DMS79 treated with DMSO at 0.1 percent for 48 hours (cell line): ENCODE measurements at regions not wholly inside any gene's neighbourhood (a gene's known extent, or its start where the extent isn't known, plus 50 kb on each side); places are given as distances from the start of the nearest gene placed in this dataset.
"Not testable (repeated sequence)": the region's sequence is repeated elsewhere in the genome, so short reads cannot be mapped to it uniquely, and the experiment has no call there.

Experiments used
- DNase-seq: peaks from one replicate; lab custom pipeline; 2025; lab: John Stamatoyannopoulos, UW

DNA sequence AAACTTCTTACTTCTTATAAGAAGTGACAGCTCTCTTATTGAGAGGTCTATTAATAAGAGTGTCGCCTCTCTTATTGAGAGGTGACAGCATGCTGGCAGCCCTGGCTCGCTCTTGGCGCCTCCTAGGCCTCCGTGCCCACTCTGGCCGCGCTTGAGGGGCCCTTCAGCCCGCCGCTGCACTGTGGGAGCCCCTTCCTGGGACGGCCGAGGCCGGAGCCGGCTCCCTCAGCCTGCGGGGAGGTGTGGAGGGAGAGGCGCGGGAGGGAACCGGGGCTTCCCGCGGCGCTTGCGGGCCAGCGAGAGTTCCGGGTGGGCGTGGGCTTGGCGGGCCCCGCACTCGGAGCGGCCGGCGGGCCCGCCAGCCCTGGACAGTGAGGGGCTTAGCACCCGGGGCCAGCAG lies 554.2 kb upstream of the ACTRT1 start:
- DNase-seq: not testable (repeated sequence)

DNA sequence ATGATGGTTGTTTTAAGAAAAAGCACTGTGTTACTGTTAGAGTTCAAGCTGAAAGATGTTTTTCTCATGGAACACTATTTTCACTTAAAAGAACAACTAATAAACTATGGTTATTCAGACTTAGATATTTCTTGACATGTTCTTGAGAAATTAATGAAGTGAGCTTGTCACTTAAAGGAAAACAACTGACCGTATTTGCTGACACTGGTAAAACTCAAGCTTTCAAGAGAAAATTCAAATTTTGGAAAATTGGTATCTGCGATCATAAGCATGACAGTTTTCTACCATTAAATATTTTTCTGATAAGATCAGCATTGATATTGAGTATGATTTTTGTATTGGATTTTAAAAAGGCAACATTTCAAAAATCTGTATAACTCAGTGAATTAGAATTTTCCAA lies 549.5 kb upstream of the ACTRT1 start:
- DNase-seq: no peak

DNA sequence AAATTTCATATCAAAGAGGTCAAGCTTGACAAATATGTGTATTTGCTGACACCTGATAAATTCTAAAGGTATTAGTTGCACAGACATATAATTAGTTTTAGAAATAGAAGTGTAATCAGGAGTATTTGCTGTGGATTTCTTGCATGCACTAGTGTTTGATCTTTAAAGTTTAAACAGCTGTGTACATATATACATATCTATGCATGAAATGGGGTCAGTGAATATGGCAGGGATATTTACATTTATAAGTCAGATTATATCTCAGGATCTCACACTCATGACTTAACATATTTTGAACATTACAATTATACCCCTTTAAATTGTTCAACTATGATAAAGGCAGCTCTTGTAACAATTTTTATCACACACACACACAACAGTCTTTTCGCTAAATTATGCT lies 547.4 kb upstream of the ACTRT1 start:
- DNase-seq: no peak

DNA sequence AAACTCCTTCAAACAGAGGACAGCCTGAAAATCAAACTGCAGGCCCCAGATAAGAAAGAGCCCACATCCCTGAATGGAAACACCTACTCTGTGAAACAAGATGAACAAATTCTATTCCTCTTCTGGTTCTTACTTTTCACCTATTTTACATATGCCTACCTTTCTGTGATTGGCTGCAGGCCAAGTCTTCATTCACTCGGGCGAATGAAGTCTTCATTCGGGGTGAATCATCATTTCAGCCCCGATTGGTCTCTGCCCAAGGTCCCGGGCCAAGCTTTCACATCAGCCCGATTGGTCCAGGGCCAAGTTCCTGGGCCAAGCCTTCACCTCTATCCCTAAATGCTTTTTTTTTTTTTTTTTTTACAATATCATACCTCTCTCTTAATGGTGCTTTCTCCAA lies 529.8 kb upstream of the ACTRT1 start:
- DNase-seq: no peak

DNA sequence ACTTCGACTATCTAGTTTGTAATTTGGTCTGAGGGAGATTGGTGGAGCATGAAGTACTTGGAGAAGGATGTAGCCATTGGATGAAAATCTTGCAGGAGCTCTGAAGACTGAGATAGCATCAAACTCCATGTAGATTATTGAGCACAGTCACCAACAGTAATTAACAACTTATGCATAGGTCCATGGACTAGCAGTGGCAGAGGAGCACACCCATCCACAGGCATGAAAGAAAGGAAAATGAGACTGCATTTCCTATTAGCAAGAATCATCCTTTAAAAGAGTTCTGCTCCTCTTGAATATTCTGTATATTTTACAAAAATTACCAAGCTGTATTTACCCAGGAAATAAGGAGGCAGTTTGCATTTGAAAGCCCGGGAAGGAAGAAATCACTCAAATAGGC lies 529.4 kb upstream of the ACTRT1 start:
- DNase-seq: no peak

DNA sequence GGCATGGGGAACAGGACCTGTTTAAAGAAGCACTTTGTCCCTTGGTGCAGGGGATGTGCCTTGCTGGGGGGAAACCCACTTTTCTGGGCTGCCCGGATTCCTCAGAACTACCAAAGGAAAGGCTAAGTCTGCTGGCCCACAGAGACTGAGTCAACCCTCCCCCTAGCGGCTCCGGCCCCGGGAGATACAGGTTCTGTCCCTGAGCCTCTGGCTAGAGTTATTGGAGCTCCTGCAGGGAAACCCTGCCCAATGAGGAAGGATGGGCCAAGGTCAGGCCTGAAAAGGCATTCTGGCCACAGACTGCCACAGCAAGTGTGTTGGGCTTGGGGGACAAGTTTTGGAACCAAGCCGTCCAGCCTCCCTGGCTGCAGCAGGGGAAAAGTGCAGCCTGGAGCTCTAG lies 490.9 kb upstream of the ACTRT1 start:
- no peak for DNase-seq

DNA sequence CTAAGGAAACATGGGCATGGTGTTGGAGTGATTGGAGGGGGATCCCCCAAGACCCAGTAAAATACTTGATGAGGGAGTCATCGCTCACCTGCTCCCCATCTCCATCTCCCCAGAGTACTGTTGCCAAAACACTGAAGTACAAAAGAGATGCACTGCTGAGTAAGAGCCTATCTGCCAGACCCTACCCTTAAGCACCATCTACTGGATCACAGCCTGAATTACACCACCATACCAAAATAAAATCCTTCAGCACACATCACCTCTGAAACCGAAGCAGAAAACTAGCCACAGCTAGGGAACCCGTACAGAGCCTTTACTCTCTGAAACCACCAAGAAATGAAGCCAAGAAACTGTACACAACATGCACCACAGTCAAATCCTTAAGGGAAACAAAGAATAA lies 466.3 kb upstream of the ACTRT1 start:
- no peak for DNase-seq

DNA sequence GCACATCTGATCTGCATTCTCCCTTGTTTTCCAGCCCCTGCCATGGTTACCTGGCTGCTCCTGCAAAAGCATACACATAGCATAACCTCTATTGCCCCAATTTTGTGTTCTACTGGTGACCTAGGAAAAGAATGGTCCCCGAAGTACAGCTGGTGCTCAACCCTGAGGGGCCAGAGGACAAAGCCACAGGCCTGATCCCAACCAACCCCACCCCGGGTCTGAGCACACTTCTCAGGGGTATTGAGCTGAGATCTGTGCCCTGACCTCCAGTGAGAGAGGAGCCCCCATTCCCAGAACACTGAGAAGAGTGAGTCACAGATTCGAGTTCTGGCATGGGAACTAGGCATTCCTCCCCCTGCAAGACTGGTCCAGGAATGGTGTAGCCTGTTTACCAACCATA lies 465.5 kb upstream of the ACTRT1 start:
- DNase-seq: no peak

DNA sequence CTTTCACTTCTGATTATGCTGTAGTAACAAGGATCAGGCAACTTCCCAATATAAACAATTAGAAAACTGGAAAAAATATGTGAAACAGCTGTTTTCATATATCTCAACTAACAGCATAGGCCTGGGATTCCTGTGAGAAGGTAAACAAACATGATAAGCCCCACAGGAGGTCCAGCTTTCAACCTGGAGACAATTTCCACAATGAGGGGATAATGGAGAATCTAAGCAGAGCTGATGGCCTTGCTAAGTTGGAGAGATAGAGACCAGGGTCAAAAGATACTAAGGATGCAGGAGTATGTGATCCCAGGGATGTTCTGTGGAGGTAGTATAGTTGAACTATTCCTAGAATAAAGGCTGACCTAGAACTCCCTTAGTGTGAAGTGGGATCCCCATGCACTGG lies 452.3 kb upstream of the ACTRT1 start:
- no peak for DNase-seq

DNA sequence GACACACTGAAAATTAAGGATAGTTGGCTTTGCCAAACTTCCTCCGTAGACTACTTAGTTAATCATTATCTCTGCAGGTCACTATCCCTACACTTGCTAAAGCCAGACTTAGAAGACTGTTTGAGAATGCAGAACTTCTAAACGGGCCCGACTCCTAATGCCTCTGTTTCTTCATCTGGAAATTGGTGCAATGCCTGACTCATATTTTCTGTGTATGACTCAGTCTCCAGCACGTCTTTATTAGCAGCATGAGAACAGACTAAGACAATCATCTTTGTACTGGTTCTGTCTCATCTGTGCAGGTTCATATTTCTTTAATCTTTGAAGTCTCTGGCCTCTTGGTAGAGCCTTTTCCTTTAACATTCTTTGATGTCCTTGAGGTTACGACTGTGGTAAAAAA lies 411.9 kb upstream of the ACTRT1 start:
- no peak for DNase-seq

DNA sequence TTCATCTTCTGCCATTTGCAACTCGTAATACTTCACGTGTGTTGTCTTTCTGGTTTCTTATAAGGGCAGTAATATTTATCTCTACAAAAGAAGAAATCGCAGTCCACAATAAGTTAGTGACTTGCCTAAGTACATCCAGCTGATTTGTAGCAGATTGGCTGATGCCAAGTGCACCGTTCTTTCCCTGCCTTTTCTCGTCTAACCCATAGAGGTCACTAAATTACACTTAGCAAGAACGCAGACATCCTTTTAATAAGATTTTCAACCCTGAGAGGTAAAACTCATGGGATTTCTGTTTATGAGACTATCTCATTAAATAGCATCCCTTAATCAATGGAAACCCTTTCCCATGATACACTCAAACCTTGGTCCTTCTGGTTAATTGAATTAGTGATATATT lies 408.6 kb upstream of the ACTRT1 start:
- no peak for DNase-seq

DNA sequence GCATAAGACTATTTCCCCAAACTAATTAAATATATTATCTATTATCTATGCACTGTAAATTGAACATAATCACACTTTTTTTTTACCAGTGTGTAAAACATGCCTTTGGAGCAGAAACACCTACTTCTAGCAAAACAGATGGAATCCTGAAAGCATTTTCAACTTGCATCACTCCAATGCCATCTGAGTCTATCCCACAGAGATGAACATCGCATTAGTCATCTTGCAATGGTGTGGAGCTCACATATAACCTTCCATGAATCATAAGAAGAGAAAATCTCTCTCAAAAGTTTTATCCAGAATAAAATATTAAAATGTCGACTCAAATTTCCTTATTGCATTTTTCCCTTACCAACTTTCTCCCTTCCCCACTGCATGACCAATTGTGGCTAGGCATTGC lies 406.7 kb upstream of the ACTRT1 start:
- DNase-seq: no peak

DNA sequence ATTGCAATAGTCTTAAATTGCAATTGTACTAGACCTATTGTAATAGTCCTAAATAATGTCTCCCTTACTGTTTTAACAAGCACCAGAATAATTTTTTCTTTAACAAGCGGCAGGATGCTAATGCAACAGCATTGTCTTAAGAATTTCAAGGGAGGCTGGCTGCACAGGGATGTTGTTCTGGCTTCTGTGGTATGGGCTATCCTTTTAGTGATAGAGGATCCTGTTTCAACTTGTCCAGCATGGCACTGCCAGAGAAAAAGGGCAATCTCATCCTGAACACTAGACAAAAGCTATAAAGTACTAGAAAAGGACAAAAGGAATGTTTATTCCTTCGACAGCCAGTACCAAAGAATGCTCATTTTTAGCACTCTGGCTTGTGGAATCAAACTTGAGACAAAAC lies 405.5 kb upstream of the ACTRT1 start:
- no peak for DNase-seq

DNA sequence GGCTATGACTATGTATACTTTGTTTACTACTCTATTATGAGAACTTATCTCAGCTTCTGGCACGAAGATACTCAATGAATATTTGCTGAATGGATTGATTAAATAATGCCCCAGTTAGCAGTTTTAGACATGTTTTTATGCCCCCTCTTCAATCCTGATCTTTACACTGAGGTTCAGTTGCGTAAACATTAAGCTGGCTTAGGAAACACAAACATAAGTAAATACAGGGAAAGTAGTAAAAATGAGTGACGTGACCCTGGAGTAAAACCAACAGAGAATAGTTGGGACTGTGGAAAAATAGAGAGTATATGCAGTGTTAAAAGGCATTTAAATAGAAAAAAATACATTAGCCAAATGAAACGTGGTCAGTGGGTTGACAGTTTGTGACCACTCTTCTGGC lies 387.0 kb upstream of the ACTRT1 start:
- DNase-seq: no peak

DNA sequence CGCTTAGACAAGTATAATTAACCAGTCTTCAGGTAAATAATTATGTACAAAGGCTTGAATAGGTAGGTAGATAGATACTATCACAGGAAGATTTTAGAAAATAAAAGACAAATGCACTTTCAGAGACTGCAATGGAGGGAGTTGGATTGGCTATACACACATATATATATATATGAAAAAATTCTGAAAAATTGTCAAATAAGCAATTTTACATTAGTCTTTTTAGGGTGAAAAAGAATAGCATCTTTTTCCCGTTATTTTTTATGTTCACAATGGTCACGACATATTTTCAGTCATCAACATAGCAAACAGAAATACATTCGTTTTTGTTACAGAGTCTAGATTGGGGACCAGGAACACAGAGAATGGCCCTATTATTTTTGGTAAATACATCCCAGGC lies 385.9 kb upstream of the ACTRT1 start:
- DNase-seq: no peak

DNA sequence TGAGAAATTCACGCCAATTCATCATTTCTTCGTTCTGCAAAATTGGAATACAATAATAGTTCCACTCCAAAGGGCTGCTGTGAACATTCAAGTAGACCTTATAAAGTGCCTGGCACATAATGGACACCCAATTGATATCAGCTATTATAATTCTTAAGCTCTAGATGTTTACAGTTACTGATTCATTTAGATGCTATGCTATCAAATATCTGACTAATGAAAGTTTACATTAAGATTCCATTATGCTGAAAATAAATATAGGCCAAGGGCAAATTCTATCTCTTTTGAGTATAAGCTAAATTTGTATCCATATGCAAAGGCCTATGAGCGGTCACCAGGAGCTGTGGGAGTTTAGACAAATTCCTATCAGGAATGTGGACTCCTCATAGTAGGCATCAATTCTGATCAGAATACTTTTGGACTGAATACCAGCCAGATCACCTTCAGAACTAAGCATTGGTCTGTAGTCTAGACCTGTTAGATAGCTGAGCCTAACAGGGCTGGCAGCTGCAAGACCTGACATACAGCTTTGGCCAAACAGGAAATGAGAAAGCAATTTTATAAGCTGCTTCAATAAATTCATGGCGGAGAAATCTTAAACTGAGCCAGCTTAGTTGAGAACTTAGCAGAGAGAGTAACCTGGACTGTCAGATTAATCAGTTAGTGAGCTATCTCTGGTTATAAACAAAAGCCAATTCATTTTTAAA lies 384.3 kb upstream of the ACTRT1 start:
- DNase-seq: no peak

DNA sequence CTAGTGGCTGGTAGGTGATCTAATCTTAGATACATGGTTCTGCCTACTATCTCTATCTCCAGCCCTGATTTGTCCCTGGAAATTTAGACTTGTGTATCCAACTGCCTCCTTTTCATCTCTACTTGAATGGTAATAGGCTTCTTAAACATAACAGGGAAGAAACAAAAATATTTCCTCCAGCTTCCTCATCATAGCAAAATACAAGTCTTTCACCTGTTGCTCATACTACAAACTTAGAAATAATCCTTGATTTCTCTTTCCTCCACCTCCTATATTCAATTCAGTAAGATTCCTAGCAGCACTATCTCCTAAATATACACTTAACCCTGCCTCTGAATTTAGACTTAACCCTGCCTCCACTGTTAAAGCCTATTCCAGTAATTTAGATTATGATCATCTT lies 373.3 kb upstream of the ACTRT1 start:
- no peak for DNase-seq

DNA sequence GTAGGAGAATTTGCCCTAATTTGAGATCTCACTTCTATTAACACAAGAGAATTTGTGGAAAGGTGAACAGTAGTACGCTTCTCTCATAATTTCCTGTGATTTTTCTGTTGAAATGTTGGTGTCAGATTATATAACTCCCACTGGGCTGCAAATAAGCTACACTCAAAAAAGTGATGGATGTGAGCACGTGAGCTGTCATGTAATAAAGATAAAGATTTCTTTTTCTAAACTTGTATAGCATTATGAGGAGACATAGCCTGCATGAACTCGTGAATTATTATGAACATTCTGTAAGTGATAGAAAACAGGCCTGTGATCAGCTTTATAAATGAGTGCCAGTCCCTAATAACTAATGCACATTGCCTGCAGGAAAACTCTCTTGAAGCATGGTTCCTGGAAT lies 356.6 kb upstream of the ACTRT1 start:
- DNase-seq: no peak

DNA sequence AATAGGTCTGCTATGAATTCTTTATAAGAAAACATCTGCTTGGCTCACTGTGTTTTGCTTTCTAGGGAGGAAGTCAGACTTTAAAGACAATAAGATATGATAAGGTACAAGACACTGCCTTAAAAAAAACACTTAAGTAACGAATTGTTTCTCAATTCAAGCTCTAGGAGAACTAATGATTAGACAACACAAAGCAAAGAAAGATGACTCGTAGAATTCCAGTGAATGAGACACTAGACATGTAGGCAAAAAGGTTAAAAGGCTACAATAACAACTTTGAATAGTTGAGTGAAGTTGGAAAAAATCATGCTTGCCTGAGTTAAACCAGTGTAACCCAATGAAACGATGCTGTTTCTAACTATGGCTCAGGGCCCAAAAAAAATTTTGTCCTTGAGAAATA lies 344.4 kb upstream of the ACTRT1 start:
- DNase-seq: no peak

DNA sequence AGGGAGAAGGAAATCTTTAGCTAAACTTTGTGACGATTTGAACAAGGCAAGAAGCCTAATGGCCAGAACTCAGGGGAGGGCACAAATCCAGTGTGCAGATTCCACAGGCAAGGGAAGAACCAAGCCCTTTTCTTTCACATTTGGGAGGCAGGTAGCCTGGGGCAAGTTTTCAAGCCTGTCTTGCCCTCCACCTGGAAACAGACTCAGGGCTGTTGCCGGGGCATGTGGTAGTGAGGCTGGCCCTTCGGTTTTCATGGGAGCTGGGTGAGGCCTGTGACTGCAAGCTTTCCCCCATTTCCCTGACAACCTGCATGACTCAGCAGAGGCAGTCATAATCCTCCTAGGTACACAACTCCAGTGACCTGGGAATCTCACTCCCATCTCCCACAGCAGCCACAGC lies 331.6 kb upstream of the ACTRT1 start:
- DNase-seq: not testable (repeated sequence)

DNA sequence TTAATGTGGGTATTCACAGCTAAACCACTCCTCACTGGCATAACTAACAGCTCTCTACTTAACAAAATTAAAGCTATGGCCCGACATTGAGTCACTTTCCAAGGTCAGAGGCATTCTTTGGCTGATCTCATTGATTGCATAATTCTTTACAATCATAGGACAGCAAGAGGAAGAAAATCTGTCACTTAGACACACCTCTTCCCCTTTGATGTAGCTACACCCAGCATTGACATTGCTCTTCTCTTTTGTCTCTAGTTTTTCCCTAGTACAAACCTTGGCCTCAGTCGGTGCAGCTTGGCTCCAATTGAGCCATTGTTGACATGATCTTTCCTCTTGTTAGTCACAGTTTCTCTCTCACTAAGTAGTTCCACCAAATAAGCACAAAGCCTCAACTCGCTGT lies 313.3 kb upstream of the ACTRT1 start:
- DNase-seq: no peak

DNA sequence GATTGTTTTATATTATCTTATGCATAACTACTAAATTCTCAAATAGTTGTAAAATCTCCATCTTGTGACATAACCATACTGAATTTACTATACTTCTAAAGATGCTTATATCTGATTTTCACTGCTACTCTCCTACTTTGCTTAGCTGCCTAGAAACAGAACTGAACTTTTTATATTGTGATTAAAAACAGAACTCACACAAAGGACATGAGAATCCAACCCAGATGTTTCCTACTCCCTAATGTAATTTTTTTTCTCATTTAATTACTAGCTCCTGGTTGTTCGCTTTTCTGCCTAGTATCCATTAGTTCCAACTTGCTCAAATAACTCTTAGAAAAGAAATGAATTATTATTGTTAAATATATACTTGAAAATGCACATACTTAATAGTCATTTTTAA lies 283.5 kb upstream of the ACTRT1 start:
- DNase-seq: no peak

DNA sequence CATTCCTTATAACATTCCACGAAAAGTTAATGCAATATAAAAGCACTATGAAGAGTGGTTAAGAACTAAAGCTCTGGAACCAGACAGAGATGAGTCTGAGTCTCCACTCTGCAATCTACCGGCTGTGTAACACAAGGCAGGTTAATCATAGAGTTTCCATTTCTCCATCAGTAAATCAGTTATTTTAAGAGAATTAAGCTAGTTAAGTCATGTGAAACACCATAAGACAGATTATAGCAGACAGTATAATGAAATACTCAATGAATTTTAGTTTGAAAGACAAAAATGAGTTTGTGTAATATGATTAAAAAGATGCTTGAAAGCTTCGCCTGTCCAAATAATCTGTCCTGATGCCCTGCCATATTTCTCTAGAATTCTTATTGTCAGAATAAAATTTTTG lies 282.6 kb upstream of the ACTRT1 start:
- DNase-seq: no peak

DNA sequence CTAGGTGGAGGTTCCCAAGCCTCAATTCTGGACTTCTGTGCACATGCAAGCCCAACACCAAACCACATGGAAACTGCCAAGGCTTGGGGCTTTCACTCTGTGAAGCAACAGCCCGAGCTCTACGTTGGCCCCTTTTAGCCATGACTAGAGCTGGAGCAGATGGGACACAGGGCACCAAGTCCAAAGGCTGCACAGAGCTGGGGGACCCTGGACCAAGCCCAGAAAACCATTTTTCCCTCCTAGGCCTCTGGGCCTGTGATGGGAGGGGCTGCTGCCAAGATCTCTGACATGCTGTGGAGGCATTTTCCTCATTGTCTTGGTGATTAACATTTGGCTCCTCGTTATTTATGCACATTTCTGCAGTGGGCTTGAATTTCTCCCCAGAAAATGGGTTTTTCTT lies 258.7 kb upstream of the ACTRT1 start:
- DNase-seq: no peak

DNA sequence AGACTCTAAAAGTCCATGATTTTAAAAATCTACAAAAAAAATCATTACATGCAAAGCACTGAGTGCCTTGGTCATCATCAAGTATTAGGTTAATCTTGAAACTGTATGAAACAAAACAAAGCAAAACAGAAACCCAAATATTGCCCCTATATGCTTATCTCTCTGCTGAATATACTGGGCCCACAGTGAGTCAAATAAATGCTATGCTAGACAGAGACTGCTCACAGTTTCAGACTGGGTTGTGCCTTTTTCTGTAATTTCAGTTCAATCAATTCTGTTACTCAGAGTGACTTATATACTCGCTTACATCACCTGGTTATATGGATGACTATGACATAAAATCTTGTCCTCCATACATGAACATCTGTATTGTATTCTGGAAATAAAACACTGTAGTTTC lies 257.1 kb upstream of the ACTRT1 start:
- no peak for DNase-seq
